ENCODE measurements at regions not wholly inside any gene's neighbourhood (a gene's known extent, or its start where the extent isn't known, plus 50 kb on each side); places are given as distances from the start of the nearest gene placed in this dataset.

DNA sequence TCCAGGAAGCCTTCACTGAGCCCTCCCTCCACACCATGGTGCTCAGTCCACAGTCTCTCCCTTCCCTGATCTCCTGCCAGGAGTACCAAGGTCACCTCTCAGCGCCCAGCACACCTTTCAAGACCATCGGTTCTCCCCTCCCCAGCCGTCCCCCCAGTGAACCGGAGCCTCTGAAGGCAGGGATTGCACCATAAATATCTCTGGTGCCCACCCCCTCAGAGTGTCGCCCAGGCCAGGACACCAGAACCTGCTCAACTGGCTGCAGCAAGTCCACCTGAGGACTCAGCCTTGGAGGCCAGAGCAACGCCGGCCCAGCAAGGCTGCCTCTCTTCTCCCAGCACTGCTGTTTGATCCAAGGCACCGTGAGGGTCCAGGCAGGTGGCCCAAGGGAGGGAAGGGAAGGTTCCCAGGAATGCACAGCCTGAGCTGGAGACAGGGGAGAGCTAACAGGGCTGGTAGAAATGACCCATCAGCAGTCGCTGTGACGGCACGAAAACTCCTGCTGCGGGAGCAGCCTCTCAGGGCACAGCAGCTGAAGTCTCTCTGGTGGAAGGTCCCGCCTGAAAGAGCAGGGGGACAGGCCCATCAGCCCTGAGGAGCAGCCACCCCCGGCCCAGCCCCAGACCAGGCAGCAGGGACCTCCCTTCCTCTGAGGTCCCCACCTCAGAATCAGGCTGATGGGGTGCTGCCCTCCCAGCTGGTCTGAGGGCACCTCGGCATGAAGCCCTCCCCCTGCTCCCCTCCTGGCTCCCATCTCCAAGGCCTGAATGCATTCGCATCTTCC lies 80.3 kb downstream of the BUD13 start:
- ATAC-seq (no peak), DNase-seq (no peak)
- TF ChIP-seq, protein P1, sequence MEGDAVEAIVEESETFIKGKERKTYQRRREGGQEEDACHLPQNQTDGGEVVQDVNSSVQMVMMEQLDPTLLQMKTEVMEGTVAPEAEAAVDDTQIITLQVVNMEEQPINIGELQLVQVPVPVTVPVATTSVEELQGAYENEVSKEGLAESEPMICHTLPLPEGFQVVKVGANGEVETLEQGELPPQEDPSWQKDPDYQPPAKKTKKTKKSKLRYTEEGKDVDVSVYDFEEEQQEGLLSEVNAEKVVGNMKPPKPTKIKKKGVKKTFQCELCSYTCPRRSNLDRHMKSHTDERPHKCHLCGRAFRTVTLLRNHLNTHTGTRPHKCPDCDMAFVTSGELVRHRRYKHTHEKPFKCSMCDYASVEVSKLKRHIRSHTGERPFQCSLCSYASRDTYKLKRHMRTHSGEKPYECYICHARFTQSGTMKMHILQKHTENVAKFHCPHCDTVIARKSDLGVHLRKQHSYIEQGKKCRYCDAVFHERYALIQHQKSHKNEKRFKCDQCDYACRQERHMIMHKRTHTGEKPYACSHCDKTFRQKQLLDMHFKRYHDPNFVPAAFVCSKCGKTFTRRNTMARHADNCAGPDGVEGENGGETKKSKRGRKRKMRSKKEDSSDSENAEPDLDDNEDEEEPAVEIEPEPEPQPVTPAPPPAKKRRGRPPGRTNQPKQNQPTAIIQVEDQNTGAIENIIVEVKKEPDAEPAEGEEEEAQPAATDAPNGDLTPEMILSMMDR (IDR thresholded peaks at IDR 0.05): no peak
- H3K4me3 ChIP-seq: no peak overlapping the region
- WGBS, 3 donors: 79 to 82% (median 81%) methylated on average over 15 to 16 of the region's 16 CpGs
- H3K36me3 ChIP-seq (ENCODE audit: insufficient read depth in 1 of 2, low read depth in 1 of 2): no peaks in the 10 kb centered on the region
- no peaks in the 10 kb centered on the region for H3K4me1 ChIP-seq
- intact Hi-C loops (cut with DNase I): loop anchor here in 1 of 2 donors (5.0 kb wide), 1 partner anchor 240 kb away; no protein-coding TSS in a partner anchor
- no peaks in the 10 kb centered on the region for H3K27me3 ChIP-seq (ENCODE audit: insufficient read depth in 3 of 3, low read length in 2 of 3)
- no peak overlapping the region for H3K27ac ChIP-seq
- H3K9me3 ChIP-seq: no peaks in the 10 kb centered on the region

DNA sequence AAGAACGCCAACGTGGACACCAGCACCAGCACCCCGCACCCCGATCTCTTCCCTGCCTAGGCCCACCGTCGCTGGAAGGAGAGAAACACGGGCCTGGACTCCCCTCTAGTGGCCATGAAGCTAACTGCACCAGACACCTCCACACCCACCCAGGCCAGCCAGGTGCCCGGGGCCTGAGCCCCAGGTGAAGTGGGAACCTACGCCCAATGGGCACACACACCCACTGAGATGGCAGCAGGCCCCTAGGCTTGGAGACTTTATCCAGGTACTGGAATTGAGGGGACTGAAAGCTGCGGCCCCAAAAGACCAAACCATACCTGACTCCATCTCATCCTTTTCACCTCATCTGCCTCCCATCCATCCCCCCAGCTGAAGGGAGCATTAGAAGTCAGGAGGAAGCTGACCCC lies 81.0 kb downstream of the BUD13 start:
- Histone ChIP-seq H3K9me3 (no peaks in the 10 kb centered on the region), H3K27me3 (ENCODE audit: insufficient read depth in 3 of 3, low read length in 2 of 3) (no peaks in the 10 kb centered on the region), H3K27ac (no peak overlapping the region), H3K4me3 (no peak overlapping the region), H3K4me1 (no peaks in the 10 kb centered on the region), H3K36me3 (ENCODE audit: insufficient read depth in 1 of 2, low read depth in 1 of 2) (no peaks in the 10 kb centered on the region)
- intact Hi-C loops (cut with DNase I): loop anchor here in 1 of 2 donors (5.0 kb wide), 1 partner anchor 239 kb away; no protein-coding TSS in a partner anchor
- peak; percentile 59 to 78 (median 71) for ATAC-seq
- TF ChIP-seq, protein P1 (IDR thresholded peaks at IDR 0.05): peak; percentile 68
- peak in 1 of 2 donors; percentile 36 for DNase-seq
- 13 to 15% (median 13%) methylated on average over 10 of the region's 10 CpGs for WGBS, 3 donors

DNA sequence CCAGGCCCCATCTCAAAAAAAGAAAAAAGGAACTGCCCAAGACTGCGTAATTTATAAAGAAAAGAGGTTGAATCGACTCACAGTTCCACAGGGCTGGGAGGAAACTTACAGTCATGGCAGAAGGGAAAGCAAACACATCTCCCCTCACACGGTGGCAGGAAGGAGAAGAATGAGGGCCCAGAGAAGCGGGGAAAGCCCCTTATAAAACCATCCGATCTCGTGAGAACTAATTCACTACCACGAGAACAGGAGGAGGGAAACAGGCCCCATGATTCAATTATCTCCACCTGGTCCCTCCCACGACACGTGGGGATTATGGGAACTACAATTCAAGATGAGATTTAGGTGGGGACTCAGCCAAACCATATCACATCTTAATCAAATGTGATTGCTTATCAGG lies 82.2 kb downstream of the BUD13 start:
- Histone ChIP-seq H3K27ac (no peak overlapping the region), H3K4me1 (no peaks in the 10 kb centered on the region), H3K9me3 (no peaks in the 10 kb centered on the region), H3K36me3 (ENCODE audit: insufficient read depth in 1 of 2, low read depth in 1 of 2) (no peaks in the 10 kb centered on the region), H3K27me3 (ENCODE audit: insufficient read depth in 3 of 3, low read length in 2 of 3) (peaks cover 0 to 10% (median 0%) of the 10 kb centered on the region in 3 donors), H3K4me3 (no peak overlapping the region)
- 75 to 81% (median 81%) methylated on average over 9 of the region's 9 CpGs for WGBS, 3 donors
- TF ChIP-seq, protein P1 (IDR thresholded peaks at IDR 0.05): no peak
- intact Hi-C loops (cut with DNase I): loop anchor here in 1 of 2 donors (5.0 kb wide), 1 partner anchor 238 kb away; no protein-coding TSS in a partner anchor
- DNase-seq (no peak), ATAC-seq (no peak)

DNA sequence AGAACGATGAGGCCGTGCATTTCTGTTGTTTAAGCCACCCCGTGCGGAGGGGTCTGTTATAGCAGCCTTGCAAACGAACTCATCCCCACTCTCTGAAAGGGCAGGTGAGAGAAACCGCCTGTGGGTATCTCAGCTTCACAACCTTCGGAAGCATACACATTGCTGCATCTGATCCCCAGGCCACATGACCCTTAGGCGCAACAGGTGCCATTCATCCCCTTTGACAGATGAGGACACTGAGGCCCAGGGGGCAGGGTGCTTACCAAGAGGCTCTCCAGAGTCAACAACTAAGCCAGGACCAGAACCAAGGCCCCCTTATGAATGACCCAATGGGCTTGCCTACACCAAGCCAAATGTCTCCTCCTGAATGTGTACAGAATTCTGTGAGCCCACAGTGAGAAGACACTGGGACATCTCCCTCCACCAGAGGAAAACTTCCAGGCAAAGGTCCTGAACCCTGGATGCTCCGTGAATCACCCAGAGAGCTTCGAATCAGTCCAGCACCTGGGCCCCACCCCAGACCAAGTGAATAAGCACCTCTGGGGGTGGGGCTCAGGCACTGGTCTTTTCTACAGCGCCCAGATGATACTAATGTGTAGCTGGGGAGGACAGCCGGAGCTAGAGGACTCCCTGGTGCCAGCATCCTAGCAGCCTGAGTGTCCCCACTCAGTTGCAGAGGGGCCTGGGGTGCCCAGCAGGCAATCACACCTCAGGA lies 83.2 kb downstream of the BUD13 start:
- DNase-seq (no peak), ATAC-seq (no peak)
- Histone ChIP-seq H3K36me3 (ENCODE audit: insufficient read depth in 1 of 2, low read depth in 1 of 2) (no peaks in the 10 kb centered on the region), H3K4me3 (no peak overlapping the region), H3K27me3 (ENCODE audit: insufficient read depth in 3 of 3, low read length in 2 of 3) (peaks cover 0 to 13% (median 0%) of the 10 kb centered on the region in 3 donors), H3K9me3 (no peaks in the 10 kb centered on the region), H3K4me1 (no peaks in the 10 kb centered on the region), H3K27ac (no peak overlapping the region)
- WGBS, 3 donors: 84 to 90% (median 85%) methylated on average over 12 of the region's 12 CpGs
- TF ChIP-seq, protein P1 (IDR thresholded peaks at IDR 0.05): no peak
- intact Hi-C loops (cut with DNase I): loop anchor here (2.0 to 5.0 kb wide), 2 partner anchors 235 to 237 kb away; no protein-coding TSS in a partner anchor
